HepG2 (cell line): ENCODE measurements at regions not wholly inside any gene's neighbourhood (a gene's known extent, or its start where the extent isn't known, plus 50 kb on each side); places are given as distances from the start of the nearest gene placed in this dataset.

Experiments
- ATAC-seq: fragments of 200-7000 bp; cut with Tn5 transposase; 3 replicates; pipeline ENCODE4 v1.9.1; 2020; ENCODE audit warnings: mild to moderate bottlenecking, moderate library complexity
- BruUV-seq: library from RNA; stranded (reverse); fragments of 400-500 nt; replicated peaks from 2 replicates; lab custom pipeline; 2021; lab: Mats Ljungman, UMichigan
- CTCF ChIA-PET: fragments of 300-600 bp; formaldehyde crosslinking; extraction: SDS; loops from one replicate; lab custom pipeline; 2021; ENCODE audit warnings: low total read pairs, inconsistent platforms, low intra/inter-chr PET ratio; lab: Yijun Ruan, JAX
- POLR2A ChIA-PET: fragments of 350-600 bp; sonication (Branson Sonifier 250); formaldehyde crosslinking; loops from one replicate; lab custom pipeline; 2020; ENCODE audit warnings: antibody characterized with exemption, inconsistent platforms; lab: Yijun Ruan, JAX
- DNase-seq: peaks from one replicate; pipeline ENCODE4 v3.0.0-alpha.2; 2015; ENCODE audit warnings: low spot score
- FAIRE-seq: peaks from 3 replicates; lab custom pipeline; 2011; peaks lifted over from hg19 to GRCh38; lab: Jason Lieb, UNC
- H2AFZ ChIP-seq: one replicate; pipeline ENCODE4 v1.6.1; 2011; ENCODE audit warnings: low read length, inconsistent platforms
- H3K27ac ChIP-seq: fragments of 300-600 bp; 3 replicates; pipeline ENCODE4 v1.8.0; 2011; ENCODE audit warnings: mixed run types, mild to moderate bottlenecking, mixed read lengths, low read length, inconsistent platforms; ENCODE audit not compliant: insufficient read depth; ENCODE audit errors: extremely low read length
- H3K27me3 ChIP-seq, 2 experiments: fragments of 200-600 bp in 1 of 2; 2 replicates in 1 of 2; 3 replicates in 1 of 2; pipeline versions ENCODE4 v1.6.0 to v1.8.0; 2011; ENCODE audit warnings: low read length in 2 of 2, mild to moderate bottlenecking in 2 of 2, moderate library complexity in 2 of 2, inconsistent platforms in 1 of 2; ENCODE audit not compliant: insufficient read depth in 2 of 2, control insufficient read depth in 1 of 2
- H3K36me3 ChIP-seq, 2 experiments: fragments of 200-600 bp in 1 of 2; replicated peaks in 1 of 2; 2 replicates in 1 of 2; 3 replicates in 1 of 2; pipeline versions ENCODE4 v1.5.1 to v1.8.0; 2011; ENCODE audit warnings: low read length in 2 of 2, inconsistent platforms in 1 of 2; ENCODE audit not compliant: insufficient read depth in 2 of 2, control insufficient read depth in 1 of 2
- H3K4me1 ChIP-seq: 2 replicates; pipeline ENCODE4 v1.5.1; 2012; ENCODE audit warnings: low read length, inconsistent platforms; ENCODE audit not compliant: insufficient read depth
- H3K4me2 ChIP-seq: 2 replicates; pipeline ENCODE4 v1.6.0; 2011; ENCODE audit warnings: low read depth, low read length, inconsistent platforms
- H3K4me3 ChIP-seq, 3 experiments: fragments of 200-600 bp in 1 of 3; sonication (generic), shearing (Covaris generic) in 1 of 3; replicated peaks in 1 of 3; 2 replicates each; pipeline ENCODE4 v1.5.1; 2011 to 2016; ENCODE audit warnings: low read length in 3 of 3, inconsistent platforms in 2 of 3, low read depth in 2 of 3, mild to moderate bottlenecking in 2 of 3, control low read depth in 1 of 3, mixed read lengths in 1 of 3; ENCODE audit not compliant: insufficient read depth in 1 of 3
- H3K79me2 ChIP-seq: one replicate; pipeline ENCODE4 v1.6.1; 2011; ENCODE audit warnings: low read length, inconsistent platforms; ENCODE audit not compliant: insufficient read depth
- H3K9ac ChIP-seq: 2 replicates; pipeline ENCODE4 v1.6.0; 2011; ENCODE audit warnings: mild to moderate bottlenecking, low read depth, low read length, inconsistent platforms; ENCODE audit not compliant: insufficient read depth
- H3K9me3 ChIP-seq: 2 replicates; pipeline ENCODE4 v1.5.1; 2012; ENCODE audit warnings: mild to moderate bottlenecking, low read length
- H4K20me1 ChIP-seq: 2 replicates; pipeline ENCODE4 v1.6.0; 2011; ENCODE audit warnings: inconsistent platforms, mild to moderate bottlenecking, low read length, moderate library complexity; ENCODE audit not compliant: insufficient read depth
- ATF7-NPFF ChIP-seq: sonication (generic); formaldehyde crosslinking; IDR thresholded peaks from 2 replicates; pipeline ENCODE4 v1.8.1; 2023; ENCODE audit warnings: mild to moderate bottlenecking, low read depth, missing genetic modification reagents, moderate library complexity
- CBX1 ChIP-seq: IDR thresholded peaks from one replicate; pipeline ENCODE4 v1.6.1; 2016; ENCODE audit warnings: antibody characterized with exemption, low read depth
- CBX5 ChIP-seq: sonication (generic); formaldehyde crosslinking; IDR thresholded peaks from 2 replicates; pipeline ENCODE4 v1.4.0; 2020; ENCODE audit warnings: missing genetic modification reagents, borderline replicate concordance
- PAX8 ChIP-seq: sonication (generic); formaldehyde crosslinking; IDR thresholded peaks from 2 replicates; pipeline ENCODE4 v1.8.0; 2022; ENCODE audit warnings: mild to moderate bottlenecking, missing genetic modification reagents, borderline replicate concordance
- RBFOX2 ChIP-seq: fragments of 200-400 bp; formaldehyde crosslinking; IDR thresholded peaks from 2 replicates; pipeline ENCODE4 v1.6.1; 2017; ENCODE audit warnings: low read depth, mild to moderate bottlenecking, low read length
- SIX1 ChIP-seq: sonication (generic); formaldehyde crosslinking; IDR thresholded peaks from 2 replicates; pipeline ENCODE4 v1.4.0; 2020; ENCODE audit warnings: missing genetic modification reagents, borderline replicate concordance
- ZNF30 ChIP-seq: sonication (generic); formaldehyde crosslinking; IDR thresholded peaks from 2 replicates; pipeline ENCODE4 v1.5.0; 2020; ENCODE audit warnings: mild to moderate bottlenecking, missing genetic modification reagents
- ZNF773 ChIP-seq: sonication (generic); formaldehyde crosslinking; IDR thresholded peaks from 2 replicates; pipeline ENCODE4 v1.4.0; 2020; ENCODE audit warnings: missing genetic modification reagents, borderline replicate concordance
- WGBS: methylation state at CpG from one replicate; pipeline ENCODE4 v1.1.6; 2017; ENCODE audit warnings: low lambda C conversion rate; 5-methylcytosine and 5-hydroxymethylcytosine counted together
- in situ Hi-C: cut with HindIII; loops from 2 replicates; pipeline ENCODE4 v1.10.0; 2017; ENCODE audit warnings: low pct_unique_long_range_greater_than_20kb; ENCODE audit not compliant: extremely low pct_ligation_motif_present
- intact Hi-C: fragments of 100-400 bp; cut with micrococcal nuclease; formaldehyde crosslinking; loops from one replicate; pipeline ENCODE4 v1.10.0; 2022; ENCODE audit not compliant: unreplicated experiment
- TF ChIP-seq, protein P1 (sequence below): sonication (generic); formaldehyde crosslinking; IDR thresholded peaks from 2 replicates; pipeline ENCODE4 v1.5.0; 2020; ENCODE audit warnings: mild to moderate bottlenecking, missing genetic modification reagents
- TF ChIP-seq, protein P2 (sequence below): sonication (generic); formaldehyde crosslinking; IDR thresholded peaks from 2 replicates; pipeline ENCODE4 v1.5.0; 2020; ENCODE audit warnings: mild to moderate bottlenecking, missing genetic modification reagents, moderate library complexity

DNA sequence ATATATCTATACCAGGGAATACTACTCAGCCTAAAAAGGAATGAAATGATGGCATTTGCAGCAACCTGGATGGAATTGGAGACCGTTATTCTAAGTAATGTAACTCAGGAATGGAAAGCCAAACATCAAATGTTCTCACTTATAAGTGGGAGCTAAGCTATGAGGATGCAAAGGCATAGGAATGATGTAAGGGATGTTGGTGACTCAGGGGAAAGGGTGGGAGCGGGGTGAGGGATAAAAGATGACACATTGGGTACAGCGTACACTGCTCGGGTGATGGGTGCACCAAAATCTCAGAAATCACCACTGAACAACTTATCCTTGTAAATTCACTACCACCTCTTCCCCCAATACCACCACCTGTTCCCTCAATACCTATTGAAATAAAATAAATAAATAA lies 651.0 kb upstream of the AMELY start (continued):
- TF ChIP-seq SIX1 (no peak), PAX8 (CRISPR knock-in tag) (no peak), RBFOX2 (no peak), ZNF773 (CRISPR knock-in tag) (no peak), CBX5 (CRISPR knock-in tag) (no peak), ZNF30 (CRISPR knock-in tag) (no peak), CBX1 (no peak)
- TF ChIP-seq, protein P1, sequence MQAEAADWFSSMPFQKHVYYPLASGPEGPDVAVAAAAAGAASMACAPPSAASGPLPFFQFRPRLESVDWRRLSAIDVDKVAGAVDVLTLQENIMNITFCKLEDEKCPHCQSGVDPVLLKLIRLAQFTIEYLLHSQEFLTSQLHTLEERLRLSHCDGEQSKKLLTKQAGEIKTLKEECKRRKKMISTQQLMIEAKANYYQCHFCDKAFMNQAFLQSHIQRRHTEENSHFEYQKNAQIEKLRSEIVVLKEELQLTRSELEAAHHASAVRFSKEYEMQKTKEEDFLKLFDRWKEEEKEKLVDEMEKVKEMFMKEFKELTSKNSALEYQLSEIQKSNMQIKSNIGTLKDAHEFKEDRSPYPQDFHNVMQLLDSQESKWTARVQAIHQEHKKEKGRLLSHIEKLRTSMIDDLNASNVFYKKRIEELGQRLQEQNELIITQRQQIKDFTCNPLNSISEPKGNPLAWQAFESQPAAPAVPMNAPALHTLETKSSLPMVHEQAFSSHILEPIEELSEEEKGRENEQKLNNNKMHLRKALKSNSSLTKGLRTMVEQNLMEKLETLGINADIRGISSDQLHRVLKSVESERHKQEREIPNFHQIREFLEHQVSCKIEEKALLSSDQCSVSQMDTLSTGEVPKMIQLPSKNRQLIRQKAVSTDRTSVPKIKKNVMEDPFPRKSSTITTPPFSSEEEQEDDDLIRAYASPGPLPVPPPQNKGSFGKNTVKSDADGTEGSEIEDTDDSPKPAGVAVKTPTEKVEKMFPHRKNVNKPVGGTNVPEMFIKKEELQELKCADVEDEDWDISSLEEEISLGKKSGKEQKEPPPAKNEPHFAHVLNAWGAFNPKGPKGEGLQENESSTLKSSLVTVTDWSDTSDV (CRISPR knock-in tag), result no peak
- TF ChIP-seq, all 625 proteins: peak for 0

DNA sequence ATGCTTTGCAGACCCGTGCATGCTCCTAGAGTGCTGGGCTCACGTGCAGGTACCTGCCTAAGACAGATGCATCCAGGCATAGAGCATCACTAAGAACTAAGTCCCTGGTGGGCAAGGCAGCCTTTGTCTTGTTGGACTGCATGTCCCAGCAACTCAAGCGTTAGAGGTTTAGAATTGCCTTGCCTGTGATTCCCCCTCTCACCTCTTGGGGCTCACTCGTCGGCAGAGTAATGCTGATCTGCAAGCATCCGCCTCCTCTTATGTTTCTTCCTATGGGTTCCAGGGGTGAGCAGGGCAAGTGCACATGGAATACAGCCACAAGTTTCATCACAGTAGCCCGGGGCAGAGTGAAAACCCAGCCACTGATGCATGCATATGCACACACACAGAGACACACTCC lies 646.1 kb upstream of the AMELY start:
- Histone ChIP-seq H4K20me1 (no peaks in the 10 kb centered on the region), H3K9ac (no peak overlapping the region), H3K79me2 (no peaks in the 10 kb centered on the region), H2AFZ (no peak overlapping the region), H3K27me3 (no peaks in the 10 kb centered on the region), H3K36me3 (no peaks in the 10 kb centered on the region), H3K9me3 (no peaks in the 10 kb centered on the region), H3K4me3 (no peak overlapping the region), H3K4me1 (no peaks in the 10 kb centered on the region), H3K4me2 (no peak overlapping the region), H3K27ac (no peak overlapping the region)
- intact Hi-C loops (no loop called here), in situ Hi-C loops (no loop called here)
- BruUV-seq, result no TSS peak
- POLR2A ChIA-PET, result no interaction called here
- ATAC-seq (peak; percentile 84), FAIRE-seq (peak; percentile 68), DNase-seq (peak; percentile 2)
- TF ChIP-seq ATF7-NPFF, result no peak
- TF ChIP-seq, protein P2, sequence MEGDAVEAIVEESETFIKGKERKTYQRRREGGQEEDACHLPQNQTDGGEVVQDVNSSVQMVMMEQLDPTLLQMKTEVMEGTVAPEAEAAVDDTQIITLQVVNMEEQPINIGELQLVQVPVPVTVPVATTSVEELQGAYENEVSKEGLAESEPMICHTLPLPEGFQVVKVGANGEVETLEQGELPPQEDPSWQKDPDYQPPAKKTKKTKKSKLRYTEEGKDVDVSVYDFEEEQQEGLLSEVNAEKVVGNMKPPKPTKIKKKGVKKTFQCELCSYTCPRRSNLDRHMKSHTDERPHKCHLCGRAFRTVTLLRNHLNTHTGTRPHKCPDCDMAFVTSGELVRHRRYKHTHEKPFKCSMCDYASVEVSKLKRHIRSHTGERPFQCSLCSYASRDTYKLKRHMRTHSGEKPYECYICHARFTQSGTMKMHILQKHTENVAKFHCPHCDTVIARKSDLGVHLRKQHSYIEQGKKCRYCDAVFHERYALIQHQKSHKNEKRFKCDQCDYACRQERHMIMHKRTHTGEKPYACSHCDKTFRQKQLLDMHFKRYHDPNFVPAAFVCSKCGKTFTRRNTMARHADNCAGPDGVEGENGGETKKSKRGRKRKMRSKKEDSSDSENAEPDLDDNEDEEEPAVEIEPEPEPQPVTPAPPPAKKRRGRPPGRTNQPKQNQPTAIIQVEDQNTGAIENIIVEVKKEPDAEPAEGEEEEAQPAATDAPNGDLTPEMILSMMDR, result 0 out of 2 replicates have a peak, but pooled peaks have one; percentile 16
- 0% methylated on average over 2 of the region's 7 CpGs for WGBS
- CTCF ChIA-PET, result no interaction called here
